ENCODE measurements at regions not wholly inside any gene's neighbourhood (a gene's known extent, or its start where the extent isn't known, plus 50 kb on each side); places are given as distances from the start of the nearest gene placed in this dataset.
"Not testable (repeated sequence)": the region's sequence is repeated elsewhere in the genome, so short reads cannot be mapped to it uniquely, and the experiment has no call there.

GRCh38 chr2:204144492-204144891 lies 207.9 kb downstream of the ICOS start:
- no peak for DNase-seq (ENCODE audit: low spot score)

GRCh38 chr2:204145263-204145751 lies 208.7 kb downstream of the ICOS start:
- DNase-seq (ENCODE audit: low spot score), result peak; percentile 82

- peak; percentile 10 for DNase-seq (ENCODE audit: low spot score)
Measured at GRCh38 chr2:204145791-204146190, 209.2 kb downstream of the ICOS start.

GRCh38 chr2:204147040-204147439 lies 210.5 kb downstream of the ICOS start:
- not testable (repeated sequence) for DNase-seq (ENCODE audit: low spot score)

- DNase-seq (ENCODE audit: low spot score), result no peak
Measured at GRCh38 chr2:204150721-204151120, 214.2 kb downstream of the ICOS start.

- DNase-seq (ENCODE audit: low spot score), result peak; percentile 6
Measured at GRCh38 chr2:204152616-204153015, 216.1 kb downstream of the ICOS start.

GRCh38 chr2:204154863-204155262 lies 218.3 kb downstream of the ICOS start:
- no peak for DNase-seq (ENCODE audit: low spot score)

GRCh38 chr2:204156456-204156855 lies 219.9 kb downstream of the ICOS start:
- no peak for DNase-seq (ENCODE audit: low spot score)

GRCh38 chr2:204157684-204158083 lies 221.1 kb downstream of the ICOS start:
- no peak for DNase-seq (ENCODE audit: low spot score)

GRCh38 chr2:204159526-204159925 lies 223.0 kb downstream of the ICOS start:
- DNase-seq (ENCODE audit: low spot score), result no peak

GRCh38 chr2:204160989-204161388 lies 224.4 kb downstream of the ICOS start:
- DNase-seq (ENCODE audit: low spot score), result no peak

- no peak for DNase-seq (ENCODE audit: low spot score)
Measured at GRCh38 chr2:204161886-204162285, 225.3 kb downstream of the ICOS start.

GRCh38 chr2:204166961-204167360 lies 230.4 kb downstream of the ICOS start:
- DNase-seq (ENCODE audit: low spot score), result no peak

GRCh38 chr2:204167670-204168069 lies 231.1 kb downstream of the ICOS start:
- DNase-seq (ENCODE audit: low spot score), result not testable (repeated sequence)

GRCh38 chr2:204170411-204170810 lies 233.8 kb downstream of the ICOS start:
- no peak for DNase-seq (ENCODE audit: low spot score)

- no peak for DNase-seq (ENCODE audit: low spot score)
Measured at GRCh38 chr2:204171432-204172144, 235.0 kb downstream of the ICOS start.

GRCh38 chr2:204172145-204172600 lies 235.6 kb downstream of the ICOS start:
- no peak for DNase-seq (ENCODE audit: low spot score)

- no peak for DNase-seq (ENCODE audit: low spot score)
Measured at GRCh38 chr2:204174034-204174433, 237.5 kb downstream of the ICOS start.

- DNase-seq (ENCODE audit: low spot score), result no peak
Measured at GRCh38 chr2:204175552-204176271, 239.1 kb downstream of the ICOS start.

- no peak for DNase-seq (ENCODE audit: low spot score)
Measured at GRCh38 chr2:204176306-204176705, 239.7 kb downstream of the ICOS start.

- DNase-seq (ENCODE audit: low spot score), result no peak
Measured at GRCh38 chr2:204177251-204177976, 240.9 kb downstream of the ICOS start.

- DNase-seq (ENCODE audit: low spot score), result peak; percentile 5
Measured at GRCh38 chr2:204177977-204178522, 241.5 kb downstream of the ICOS start.
